ENCODE measurements at regions not wholly inside any gene's neighbourhood (a gene's known extent, or its start where the extent isn't known, plus 50 kb on each side); places are given as distances from the start of the nearest gene placed in this dataset.

GRCh38 chr12:19045426-19045825 is 84.1 kb upstream of the PLEKHA5 start:
- no peak overlapping the region for H3K4me3 ChIP-seq (ENCODE audit: low read length)
- TF ChIP-seq, protein P1, sequence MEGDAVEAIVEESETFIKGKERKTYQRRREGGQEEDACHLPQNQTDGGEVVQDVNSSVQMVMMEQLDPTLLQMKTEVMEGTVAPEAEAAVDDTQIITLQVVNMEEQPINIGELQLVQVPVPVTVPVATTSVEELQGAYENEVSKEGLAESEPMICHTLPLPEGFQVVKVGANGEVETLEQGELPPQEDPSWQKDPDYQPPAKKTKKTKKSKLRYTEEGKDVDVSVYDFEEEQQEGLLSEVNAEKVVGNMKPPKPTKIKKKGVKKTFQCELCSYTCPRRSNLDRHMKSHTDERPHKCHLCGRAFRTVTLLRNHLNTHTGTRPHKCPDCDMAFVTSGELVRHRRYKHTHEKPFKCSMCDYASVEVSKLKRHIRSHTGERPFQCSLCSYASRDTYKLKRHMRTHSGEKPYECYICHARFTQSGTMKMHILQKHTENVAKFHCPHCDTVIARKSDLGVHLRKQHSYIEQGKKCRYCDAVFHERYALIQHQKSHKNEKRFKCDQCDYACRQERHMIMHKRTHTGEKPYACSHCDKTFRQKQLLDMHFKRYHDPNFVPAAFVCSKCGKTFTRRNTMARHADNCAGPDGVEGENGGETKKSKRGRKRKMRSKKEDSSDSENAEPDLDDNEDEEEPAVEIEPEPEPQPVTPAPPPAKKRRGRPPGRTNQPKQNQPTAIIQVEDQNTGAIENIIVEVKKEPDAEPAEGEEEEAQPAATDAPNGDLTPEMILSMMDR (IDR thresholded peaks at IDR 0.05), result no peak
- no peaks in the 10 kb centered on the region for H3K4me1 ChIP-seq (ENCODE audit: control insufficient read depth, insufficient read depth, low read length)
- no peak overlapping the region for H3K27ac Mint-ChIP-seq
- H3K27ac ChIP-seq (ENCODE audit: low read length), result no peak overlapping the region
- H3K9me3 Mint-ChIP-seq, result peaks cover 0 to 3% of the 10 kb centered on the region in 2 donors
- H3K9me3 ChIP-seq (ENCODE audit: control insufficient read depth, insufficient read depth, low read length), result no peaks in the 10 kb centered on the region
- peaks cover 0 to 8% of the 10 kb centered on the region in 2 donors for H3K4me1 Mint-ChIP-seq
- H3K36me3 Mint-ChIP-seq, result no peaks in the 10 kb centered on the region
- intact Hi-C loops (cut with micrococcal nuclease), result no loop called here
- DNase-seq (no peak), ATAC-seq (no peak)
- no peaks in the 10 kb centered on the region for H3K36me3 ChIP-seq (ENCODE audit: control insufficient read depth, insufficient read depth, low read length)
- no peaks in the 10 kb centered on the region for H3K27me3 Mint-ChIP-seq (ENCODE audit: low read depth in 2 of 2)
- 83% methylated on average over 2 of the region's 2 CpGs for WGBS (ENCODE audit: insufficient coverage)
- no peaks in the 10 kb centered on the region for H3K27me3 ChIP-seq (ENCODE audit: control insufficient read depth, insufficient read depth, low read length)
- H3K4me3 Mint-ChIP-seq, result no peak overlapping the region

GRCh38 chr12:19048943-19049342 is 80.6 kb upstream of the PLEKHA5 start:
- no peak overlapping the region for H3K27ac ChIP-seq (ENCODE audit: low read length)

GRCh38 chr12:19052689-19053088 is 76.8 kb upstream of the PLEKHA5 start:
- intact Hi-C loops (cut with micrococcal nuclease), result no loop called here
- no peak overlapping the region for H3K4me3 ChIP-seq (ENCODE audit: low read length)
- peak overlapping the region in 1 of 2 donors; percentile 22 for H3K27ac Mint-ChIP-seq
- no peaks in the 10 kb centered on the region for H3K27me3 Mint-ChIP-seq (ENCODE audit: low read depth in 2 of 2)
- DNase-seq, result no peak
- ATAC-seq, result peak in 1 of 3 donors; percentile 38
- H3K4me1 ChIP-seq (ENCODE audit: control insufficient read depth, insufficient read depth, low read length), result no peaks in the 10 kb centered on the region
- no peaks in the 10 kb centered on the region for H3K9me3 ChIP-seq (ENCODE audit: control insufficient read depth, insufficient read depth, low read length)
- TF ChIP-seq, protein P1 (IDR thresholded peaks at IDR 0.05), result no peak
- H3K4me3 Mint-ChIP-seq, result peak overlapping the region; percentile 0
- 52% methylated on average over 2 of the region's 2 CpGs for WGBS (ENCODE audit: insufficient coverage)
- no peaks in the 10 kb centered on the region for H3K27me3 ChIP-seq (ENCODE audit: control insufficient read depth, insufficient read depth, low read length)
- H3K9me3 Mint-ChIP-seq, result peaks cover 0 to 2% of the 10 kb centered on the region in 2 donors
- no peak overlapping the region for H3K27ac ChIP-seq (ENCODE audit: low read length)
- peaks cover 26 to 27% of the 10 kb centered on the region in 2 donors for H3K4me1 Mint-ChIP-seq
- H3K36me3 Mint-ChIP-seq, result no peaks in the 10 kb centered on the region
- no peaks in the 10 kb centered on the region for H3K36me3 ChIP-seq (ENCODE audit: control insufficient read depth, insufficient read depth, low read length)

More at GRCh38 chr12:19048943-19049342, 80.6 kb upstream of the PLEKHA5 start:
- TF ChIP-seq, protein P1 (IDR thresholded peaks at IDR 0.05), result no peak
- Histone ChIP-seq H3K27me3 (ENCODE audit: control insufficient read depth, insufficient read depth, low read length) (no peaks in the 10 kb centered on the region), H3K4me3 (ENCODE audit: low read length) (no peak overlapping the region), H3K9me3 (ENCODE audit: control insufficient read depth, insufficient read depth, low read length) (no peaks in the 10 kb centered on the region), H3K4me1 (ENCODE audit: control insufficient read depth, insufficient read depth, low read length) (no peaks in the 10 kb centered on the region), H3K36me3 (ENCODE audit: control insufficient read depth, insufficient read depth, low read length) (no peaks in the 10 kb centered on the region)
- H3K9me3 Mint-ChIP-seq, result peaks cover 0 to 3% of the 10 kb centered on the region in 2 donors
- intact Hi-C loops (cut with micrococcal nuclease), result no loop called here
- no peak overlapping the region for H3K4me3 Mint-ChIP-seq
- WGBS (ENCODE audit: insufficient coverage), result 27% methylated on average over 1 of the region's 3 CpGs
- peaks cover 13 to 20% of the 10 kb centered on the region in 2 donors for H3K4me1 Mint-ChIP-seq
- no peaks in the 10 kb centered on the region for H3K27me3 Mint-ChIP-seq (ENCODE audit: low read depth in 2 of 2)
- DNase-seq (peak in 1 of 2 donors; percentile 6), ATAC-seq (peak; percentile 65 to 81 (median 68))
- no peaks in the 10 kb centered on the region for H3K36me3 Mint-ChIP-seq
- peak overlapping the region in 1 of 2 donors; percentile 13 for H3K27ac Mint-ChIP-seq

- TF ChIP-seq, protein P1 (IDR thresholded peaks at IDR 0.05), result no peak
- peaks cover 0 to 2% of the 10 kb centered on the region in 2 donors for H3K9me3 Mint-ChIP-seq
- no peaks in the 10 kb centered on the region for H3K27me3 Mint-ChIP-seq (ENCODE audit: low read depth in 2 of 2)
- Histone ChIP-seq H3K4me3 (ENCODE audit: low read length) (no peak overlapping the region), H3K9me3 (ENCODE audit: control insufficient read depth, insufficient read depth, low read length) (no peaks in the 10 kb centered on the region), H3K36me3 (ENCODE audit: control insufficient read depth, insufficient read depth, low read length) (no peaks in the 10 kb centered on the region), H3K4me1 (ENCODE audit: control insufficient read depth, insufficient read depth, low read length) (no peaks in the 10 kb centered on the region), H3K27me3 (ENCODE audit: control insufficient read depth, insufficient read depth, low read length) (no peaks in the 10 kb centered on the region), H3K27ac (ENCODE audit: low read length) (no peak overlapping the region)
- DNase-seq (no peak), ATAC-seq (peak; percentile 57 to 69 (median 67))
- peak overlapping the region; percentile 2 to 22 for H3K27ac Mint-ChIP-seq
- H3K4me3 Mint-ChIP-seq, result peak overlapping the region; percentile 10
- H3K36me3 Mint-ChIP-seq, result no peaks in the 10 kb centered on the region
- 89% methylated on average over 1 of the region's 1 CpG for WGBS (ENCODE audit: insufficient coverage)
- intact Hi-C loops (cut with micrococcal nuclease), result no loop called here
- H3K4me1 Mint-ChIP-seq, result peaks cover 26 to 27% of the 10 kb centered on the region in 2 donors
These were observed 76.3 kb upstream of the PLEKHA5 start for GRCh38 chr12:19053218-19053617.

Measured in natural killer cell (primary cell).